Activated effector memory CD4-positive, alpha-beta T cell treated with anti-CD3 and anti-CD28 coated beads, Interleukin-2, amount 50 U/mL, for 16 hours (primary cell): ENCODE measurements at regions not wholly inside any gene's neighbourhood (a gene's known extent, or its start where the extent isn't known, plus 50 kb on each side); places are given as distances from the start of the nearest gene placed in this dataset.
A peak's percentile ranks its signal among the peaks of the same experiment; 100 is the strongest.
"Not testable (repeated sequence)": the region's sequence is repeated elsewhere in the genome, so short reads cannot be mapped to it uniquely, and the experiment has no call there.

Source experiments
- DNase-seq: peaks from one replicate; pipeline ENCODE4 v3.0.0-alpha.2; 2020

DNA sequence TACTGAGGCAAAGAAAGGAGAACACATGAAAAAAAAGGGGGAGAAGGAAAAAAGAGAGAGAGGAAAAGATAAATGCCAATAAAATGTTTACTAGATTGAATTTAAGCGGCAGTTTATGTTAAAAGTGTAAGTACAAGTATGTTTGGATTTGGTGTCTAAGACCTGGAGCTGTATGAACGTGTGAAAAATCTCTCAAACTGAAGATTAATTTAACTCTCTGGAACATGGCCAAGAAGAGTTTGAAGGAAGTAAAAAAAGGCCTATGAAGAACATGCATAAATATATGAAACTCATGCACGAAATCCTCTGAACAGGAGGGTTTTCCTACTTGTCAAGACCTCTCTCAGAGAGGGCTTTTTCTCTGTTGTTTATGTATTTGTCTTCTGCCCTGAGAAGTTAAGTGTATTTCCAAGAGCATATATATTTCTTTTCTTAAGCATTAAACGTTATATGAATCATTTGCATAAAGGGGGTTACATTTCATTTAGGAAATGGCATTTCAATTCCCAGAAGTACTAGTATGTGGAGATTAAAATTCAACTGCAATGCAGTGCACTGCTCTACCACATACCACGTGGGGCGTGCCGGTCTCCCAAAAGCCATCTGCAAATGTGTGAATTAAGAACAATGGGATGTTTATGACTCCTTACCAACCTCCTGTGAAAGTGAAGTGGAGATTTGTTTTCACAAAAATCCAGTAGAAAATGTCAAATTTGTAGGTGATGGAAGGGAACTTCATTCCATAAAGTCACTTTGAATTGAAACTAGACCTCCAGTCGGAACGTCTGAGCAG lies 281.1 kb upstream of the TRIB2 start:
- DNase-seq: no peak

DNA sequence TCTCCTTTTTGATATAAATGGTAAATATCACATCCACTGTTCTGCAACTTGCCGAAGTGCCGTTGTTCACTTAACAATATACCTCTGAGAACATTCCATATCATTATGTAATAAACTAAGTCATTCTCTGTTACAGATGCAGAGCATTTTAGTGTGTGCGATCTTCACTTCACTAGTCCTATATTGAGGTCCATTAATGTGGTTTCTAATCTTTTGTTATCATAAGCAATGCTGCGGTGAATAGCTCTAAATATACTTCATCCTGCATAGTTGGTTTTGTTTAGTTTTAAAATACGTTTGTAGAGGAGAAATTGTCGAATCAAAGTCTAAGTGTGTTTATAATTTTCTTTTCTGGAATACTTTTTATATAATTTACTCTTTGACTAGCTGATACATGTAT lies 280.3 kb upstream of the TRIB2 start:
- no peak for DNase-seq

DNA sequence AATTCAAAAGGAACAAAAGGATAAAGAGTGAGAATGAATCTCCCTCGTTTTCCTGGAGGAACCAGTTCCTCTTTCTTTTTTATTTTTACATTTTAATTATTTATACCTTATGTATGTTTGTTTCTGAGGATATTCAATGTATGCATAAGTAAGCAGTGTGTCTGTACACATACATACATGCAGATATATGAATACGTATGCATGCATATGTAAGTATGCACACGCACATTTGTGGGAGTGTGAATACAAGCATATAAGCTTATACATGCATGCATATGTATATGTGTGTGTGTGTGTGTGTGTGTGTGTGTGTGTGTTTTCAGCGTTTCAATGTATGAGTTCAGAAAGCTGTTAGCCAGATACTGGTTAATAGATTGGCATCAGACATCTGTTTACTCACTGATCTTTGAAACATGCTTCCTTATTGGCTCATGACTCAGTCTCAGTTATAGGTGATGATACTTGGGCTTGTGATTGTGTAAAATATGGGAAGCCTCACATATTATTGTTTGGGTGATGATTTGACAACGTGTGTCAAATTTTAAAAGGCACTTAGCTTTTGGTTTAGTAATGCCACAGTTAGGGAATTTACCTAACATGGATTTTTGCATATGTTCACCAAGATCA lies 279.7 kb upstream of the TRIB2 start:
- DNase-seq: no peak

DNA sequence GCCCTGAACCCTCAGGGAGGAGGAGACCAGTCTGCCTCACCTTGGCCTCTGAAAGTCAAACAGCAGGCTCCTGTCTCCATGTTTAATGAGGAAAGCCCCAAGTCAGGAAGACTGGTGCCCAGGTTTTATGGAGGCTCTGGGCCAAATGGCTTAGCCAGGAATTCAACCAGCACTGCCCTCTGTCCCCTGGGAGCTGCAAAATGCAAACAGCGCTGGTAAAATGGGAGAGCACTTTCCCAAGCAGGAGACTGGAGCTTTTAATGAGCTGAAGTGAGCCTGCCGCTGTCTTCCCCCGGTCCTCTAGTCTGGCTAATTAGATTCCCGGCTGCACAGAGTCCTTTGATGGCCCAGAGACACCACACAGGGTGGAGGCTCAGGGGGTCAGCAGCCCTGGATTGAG lies 276.0 kb upstream of the TRIB2 start:
- no peak for DNase-seq

DNA sequence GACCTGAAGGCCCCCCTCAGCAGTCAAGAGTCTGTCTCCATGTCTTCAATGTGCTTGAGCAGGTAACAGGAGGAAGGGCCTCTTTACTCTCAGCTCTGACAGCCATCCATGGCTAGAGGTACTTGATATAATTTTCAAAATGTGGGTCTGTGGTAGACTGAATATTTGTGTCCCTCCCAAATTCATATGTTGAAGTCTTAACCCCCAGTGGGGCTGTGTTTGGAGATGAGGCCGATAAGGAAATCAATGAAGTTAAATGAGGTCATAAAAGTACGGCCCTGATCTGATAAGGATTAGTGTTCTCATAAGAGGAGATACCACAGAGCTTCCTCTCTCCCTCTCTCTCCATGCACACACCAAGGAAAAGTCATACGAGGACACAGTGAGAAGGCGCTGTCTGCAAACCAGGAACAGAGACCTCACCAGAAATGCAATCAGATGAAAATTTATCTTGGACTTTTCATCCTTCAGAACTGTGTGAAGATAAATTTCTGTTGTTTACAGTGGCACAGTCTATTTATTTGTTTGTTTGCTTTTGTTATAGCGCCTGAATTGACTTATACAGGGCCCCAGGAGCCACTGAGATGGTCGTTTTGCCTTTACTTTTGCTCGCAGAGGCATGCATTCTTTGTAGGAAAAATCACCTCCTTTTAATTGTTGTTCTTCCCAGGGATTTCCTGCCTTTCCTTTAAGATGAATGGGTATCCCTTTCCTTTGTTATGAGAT lies 274.8 kb upstream of the TRIB2 start:
- DNase-seq: no peak

DNA sequence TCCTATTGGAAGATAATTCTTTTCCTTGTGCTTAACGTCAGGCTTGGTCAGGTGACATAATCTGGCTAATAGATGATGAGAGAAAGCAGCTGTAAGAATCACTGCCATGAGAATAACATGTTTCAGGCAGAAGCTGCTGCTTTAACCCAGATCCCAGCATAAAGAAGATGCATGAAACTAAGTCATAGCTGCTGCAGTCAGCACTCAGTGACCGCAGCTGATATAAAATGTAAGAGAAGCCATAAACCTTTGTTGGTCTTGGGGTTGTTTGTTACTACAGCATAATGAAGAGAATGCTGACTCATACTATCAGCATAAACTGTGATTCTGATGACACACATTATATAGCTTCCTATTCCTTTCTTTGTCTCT lies 274.3 kb upstream of the TRIB2 start:
- DNase-seq: no peak

DNA sequence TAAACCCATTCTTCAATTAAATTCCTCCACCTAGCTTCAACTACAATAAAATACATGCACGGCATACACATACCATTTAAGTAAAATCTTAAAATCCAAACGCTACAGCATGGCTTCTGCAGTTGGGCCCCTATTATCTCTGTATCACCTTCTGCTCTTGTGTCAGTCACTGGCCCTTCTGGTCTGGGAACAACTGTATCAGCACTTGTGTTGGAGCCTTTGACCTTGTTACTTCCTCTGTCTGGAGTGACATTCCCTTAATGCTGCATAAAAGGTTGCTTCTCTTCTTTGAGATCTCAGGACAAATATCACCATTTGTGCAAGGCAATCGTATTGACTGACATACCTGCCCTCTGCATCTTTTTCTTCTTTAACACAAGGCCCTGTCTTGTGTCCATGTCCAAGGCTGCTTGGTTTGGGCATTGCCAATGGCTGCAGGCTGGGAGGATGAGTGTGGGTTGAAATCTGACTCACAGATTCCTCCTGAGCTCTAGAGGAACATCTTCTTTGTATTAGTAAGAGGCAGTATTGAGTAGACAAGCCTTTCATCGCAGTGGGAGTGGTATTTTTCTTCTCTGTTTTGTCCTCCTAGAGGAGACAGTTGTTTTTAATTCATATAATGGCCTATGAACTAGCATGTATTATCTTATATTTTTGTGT lies 267.8 kb upstream of the TRIB2 start:
- no peak for DNase-seq

DNA sequence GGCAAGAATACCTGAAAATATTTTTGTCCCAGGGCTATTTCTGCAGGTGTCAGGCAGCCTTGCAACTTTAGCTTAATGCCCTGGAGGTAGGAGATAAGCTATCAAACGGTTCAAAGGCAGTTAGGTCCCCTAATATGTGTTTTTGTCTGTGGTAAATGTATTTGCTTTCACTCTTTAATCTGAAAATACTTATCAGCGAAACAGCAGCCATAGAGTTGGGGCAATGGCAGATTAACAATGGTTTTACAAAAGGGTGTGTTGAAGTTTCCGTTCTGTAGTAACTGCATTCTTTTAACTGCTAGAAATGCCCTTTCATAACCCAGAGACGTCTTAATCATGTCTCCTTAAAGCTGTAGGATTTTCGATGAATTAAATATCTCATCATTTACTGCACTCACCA lies 265.0 kb upstream of the TRIB2 start:
- DNase-seq: no peak

DNA sequence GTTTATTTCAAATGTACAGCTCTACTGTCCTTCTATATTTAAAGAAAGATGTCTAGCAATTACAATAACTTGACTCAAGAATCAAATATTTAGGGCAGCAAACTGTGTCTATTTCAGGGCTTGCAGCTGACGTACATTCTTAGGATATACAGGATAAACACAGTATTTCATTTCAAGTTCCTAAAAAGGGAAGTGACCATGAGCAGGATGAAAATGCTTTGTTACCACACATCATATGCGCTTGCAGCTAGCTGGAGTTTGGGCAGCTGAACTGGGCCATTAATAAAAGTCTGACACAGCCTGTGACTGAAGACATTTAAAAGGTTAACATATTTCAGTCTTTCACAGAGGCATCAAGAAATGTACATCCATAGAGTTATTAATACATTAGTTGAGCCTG lies 264.6 kb upstream of the TRIB2 start:
- DNase-seq: no peak

DNA sequence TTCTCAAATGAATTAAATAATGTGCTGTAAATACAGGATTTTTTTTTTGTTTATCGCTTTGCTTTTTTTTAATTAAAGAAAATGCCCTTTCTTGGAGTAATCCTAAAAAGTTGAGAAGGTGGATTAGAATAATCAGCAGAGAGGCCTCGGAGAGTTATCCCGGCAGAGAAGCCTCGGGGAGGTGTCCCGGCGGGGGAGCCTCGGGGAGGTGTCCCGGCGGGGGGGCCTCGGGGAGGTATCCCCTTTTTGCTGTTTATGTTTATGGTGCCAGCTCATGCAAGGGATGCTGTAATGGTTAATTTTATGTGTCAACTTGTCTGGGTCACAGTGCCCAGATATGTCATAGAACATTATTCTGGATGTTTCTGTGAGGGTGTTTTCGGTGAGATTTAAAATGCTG lies 263.0 kb upstream of the TRIB2 start:
- no peak for DNase-seq

DNA sequence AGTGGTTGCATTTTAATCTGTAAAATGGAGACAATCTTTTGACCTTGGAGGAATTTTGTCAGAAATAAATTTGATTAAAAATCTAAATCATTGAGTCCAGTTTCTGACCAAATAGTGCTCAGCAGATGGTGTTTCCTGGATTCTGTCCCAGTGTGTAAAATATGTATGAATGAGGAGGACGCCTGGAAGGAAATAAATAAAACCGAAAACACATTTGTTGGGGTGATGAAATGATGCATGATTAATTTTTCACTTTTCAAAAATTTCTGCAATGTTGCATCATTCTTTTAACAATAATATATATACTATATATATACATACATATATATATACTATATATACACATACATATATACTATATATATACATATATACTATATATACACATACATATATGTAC lies 261.1 kb upstream of the TRIB2 start:
- DNase-seq: no peak

DNA sequence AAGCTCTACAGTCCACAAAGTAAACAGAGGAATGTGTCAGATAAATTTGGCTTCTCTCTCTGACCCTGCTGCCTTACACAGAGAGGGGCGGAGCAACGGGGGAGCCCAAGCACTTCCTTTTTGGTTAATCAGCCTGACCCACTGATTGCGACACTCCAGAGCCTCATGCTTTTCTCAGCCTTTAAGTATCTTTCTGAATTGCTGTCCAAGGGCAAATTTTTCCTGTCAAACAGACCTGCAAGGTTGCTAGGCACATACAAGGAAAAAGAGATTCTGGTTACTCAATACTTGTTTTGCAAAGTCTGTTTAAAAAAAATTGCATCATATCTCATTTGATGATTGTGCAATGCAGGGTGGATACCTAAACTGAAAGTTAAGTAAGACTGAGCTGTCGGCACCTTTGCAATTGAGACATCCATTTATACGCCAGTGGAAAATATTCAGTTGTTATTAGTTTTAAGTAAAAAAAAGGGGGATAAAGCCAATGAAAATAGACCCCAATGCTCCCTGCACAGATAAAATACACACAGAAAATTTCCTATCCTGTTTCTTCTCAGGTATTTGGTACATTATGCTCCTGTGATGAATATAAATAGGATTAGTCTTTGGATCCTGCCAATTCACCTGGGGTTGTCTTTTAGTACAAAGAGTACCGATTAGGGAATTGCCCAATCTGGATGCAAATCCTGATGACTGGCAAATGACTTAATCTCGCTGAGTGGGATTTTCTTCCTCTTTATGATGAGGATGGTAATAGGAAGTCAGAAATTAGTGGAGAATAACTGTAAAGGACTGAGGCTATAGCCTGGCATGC lies 260.2 kb upstream of the TRIB2 start:
- peak; percentile 86 for DNase-seq

DNA sequence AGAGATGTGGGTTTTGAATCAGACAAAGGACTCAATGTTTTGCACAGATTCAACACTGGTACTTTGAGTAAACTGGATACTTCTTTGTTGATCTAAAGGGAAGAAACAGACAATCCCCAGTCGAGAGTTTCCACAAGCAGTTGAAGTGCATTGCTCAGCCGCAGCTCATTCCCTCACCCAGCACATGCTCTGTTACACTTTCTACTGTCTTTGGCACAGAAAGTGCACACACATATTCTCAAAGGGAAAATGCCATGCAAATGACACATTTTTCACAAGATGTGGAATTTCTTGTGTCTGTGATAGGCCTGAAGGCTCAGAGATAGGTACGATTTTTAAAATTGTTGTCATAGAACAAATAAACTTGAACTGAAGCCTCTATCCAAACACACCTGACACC lies 258.9 kb upstream of the TRIB2 start:
- DNase-seq: no peak

DNA sequence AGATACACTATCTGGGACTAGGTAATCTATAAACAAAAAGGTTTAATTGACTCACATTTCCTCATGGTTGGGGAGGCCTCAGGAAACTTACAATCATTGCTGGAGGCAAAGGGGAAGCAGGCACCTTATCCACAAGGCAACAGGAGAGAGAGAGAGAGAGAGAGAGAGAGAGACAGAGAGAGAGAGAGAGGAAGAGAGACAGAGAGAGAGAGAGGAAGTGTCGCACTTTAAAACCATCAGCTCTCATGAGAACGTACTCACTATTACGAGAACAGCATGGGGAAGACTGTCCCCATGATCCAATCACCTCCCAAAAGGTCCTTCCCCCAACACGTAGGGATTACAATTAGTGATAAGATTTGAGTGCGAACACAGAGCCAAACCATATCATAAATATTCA lies 253.5 kb upstream of the TRIB2 start:
- DNase-seq: no peak

DNA sequence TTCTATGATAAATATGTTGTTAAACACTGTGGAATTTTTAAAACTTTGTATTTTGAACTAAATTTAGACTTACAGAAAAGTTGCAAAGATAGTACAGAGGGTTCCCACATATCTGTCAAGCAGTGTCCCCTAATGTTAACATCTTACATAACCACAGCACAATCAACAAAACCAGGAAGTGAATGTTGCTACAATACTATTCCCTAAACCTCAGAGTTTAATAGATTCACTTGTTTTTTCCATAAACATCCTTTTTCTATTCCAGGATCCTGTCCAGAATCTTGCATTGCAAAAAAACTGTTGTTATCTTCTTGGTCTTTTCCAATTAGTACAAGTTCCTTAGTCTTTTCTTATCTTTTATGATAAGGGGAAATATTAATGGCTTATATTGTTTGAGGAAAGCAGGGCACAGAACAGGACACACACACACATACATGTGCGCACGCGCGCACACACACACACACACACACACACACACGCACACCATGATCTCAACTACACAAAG lies 251.1 kb upstream of the TRIB2 start:
- no peak for DNase-seq

DNA sequence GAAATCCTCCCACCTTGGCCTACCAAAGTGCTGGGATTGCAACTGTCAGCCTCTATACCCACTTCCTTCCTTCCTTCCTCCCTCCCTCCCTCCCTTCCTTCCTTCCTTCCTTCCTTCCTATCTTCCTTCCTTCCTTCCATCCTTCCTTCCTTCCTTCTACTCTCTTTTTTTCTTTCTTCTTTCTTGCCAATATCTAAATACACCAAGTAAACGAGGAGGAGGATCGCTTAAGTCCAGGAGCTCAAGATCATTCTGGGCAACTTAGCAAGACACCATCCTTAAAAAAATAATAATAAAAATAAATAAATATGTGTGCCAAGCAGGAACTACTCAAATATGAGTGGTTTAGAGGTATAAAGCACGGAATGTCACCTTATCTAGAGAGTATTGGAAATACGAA lies 249.4 kb upstream of the TRIB2 start:
- DNase-seq: no peak

DNA sequence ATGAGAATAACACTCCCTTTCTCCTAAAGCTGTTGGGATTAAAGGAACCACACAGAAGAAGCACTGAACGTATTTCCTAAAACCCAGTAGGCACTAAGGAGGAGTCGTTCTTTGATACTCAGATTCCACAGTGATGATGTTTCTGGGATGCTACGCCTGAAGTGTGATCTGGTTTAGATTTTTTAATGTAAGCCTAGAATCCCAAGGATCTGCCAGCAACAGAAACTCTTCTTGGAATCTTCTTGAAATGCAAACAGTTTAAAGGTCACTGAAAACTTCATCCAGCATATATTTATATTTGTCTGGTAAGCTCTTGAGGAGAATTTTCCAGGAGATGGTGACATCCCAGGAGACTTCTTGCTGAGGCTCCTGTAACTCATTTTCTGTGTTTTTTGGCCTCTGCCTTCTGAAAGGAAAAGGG lies 247.6 kb upstream of the TRIB2 start:
- no peak for DNase-seq

DNA sequence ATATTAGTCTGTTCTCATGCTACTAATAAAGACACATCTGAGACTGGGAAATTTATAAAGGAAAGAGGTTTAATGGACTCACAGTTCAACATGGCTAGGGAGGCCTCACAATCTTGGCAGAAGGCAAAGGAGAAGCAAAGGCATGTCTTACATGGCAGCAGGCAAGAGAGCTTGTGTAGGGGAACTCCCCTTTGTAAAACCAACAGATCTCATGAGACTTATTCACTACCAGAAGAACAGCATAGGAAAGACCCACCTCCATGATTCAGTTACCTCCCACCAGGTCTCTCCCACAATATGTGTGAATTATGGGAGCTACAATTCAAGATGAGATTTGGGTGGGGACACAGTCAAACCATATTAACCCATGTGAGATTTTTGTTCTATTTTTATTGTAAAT lies 244.5 kb upstream of the TRIB2 start:
- not testable (repeated sequence) for DNase-seq

DNA sequence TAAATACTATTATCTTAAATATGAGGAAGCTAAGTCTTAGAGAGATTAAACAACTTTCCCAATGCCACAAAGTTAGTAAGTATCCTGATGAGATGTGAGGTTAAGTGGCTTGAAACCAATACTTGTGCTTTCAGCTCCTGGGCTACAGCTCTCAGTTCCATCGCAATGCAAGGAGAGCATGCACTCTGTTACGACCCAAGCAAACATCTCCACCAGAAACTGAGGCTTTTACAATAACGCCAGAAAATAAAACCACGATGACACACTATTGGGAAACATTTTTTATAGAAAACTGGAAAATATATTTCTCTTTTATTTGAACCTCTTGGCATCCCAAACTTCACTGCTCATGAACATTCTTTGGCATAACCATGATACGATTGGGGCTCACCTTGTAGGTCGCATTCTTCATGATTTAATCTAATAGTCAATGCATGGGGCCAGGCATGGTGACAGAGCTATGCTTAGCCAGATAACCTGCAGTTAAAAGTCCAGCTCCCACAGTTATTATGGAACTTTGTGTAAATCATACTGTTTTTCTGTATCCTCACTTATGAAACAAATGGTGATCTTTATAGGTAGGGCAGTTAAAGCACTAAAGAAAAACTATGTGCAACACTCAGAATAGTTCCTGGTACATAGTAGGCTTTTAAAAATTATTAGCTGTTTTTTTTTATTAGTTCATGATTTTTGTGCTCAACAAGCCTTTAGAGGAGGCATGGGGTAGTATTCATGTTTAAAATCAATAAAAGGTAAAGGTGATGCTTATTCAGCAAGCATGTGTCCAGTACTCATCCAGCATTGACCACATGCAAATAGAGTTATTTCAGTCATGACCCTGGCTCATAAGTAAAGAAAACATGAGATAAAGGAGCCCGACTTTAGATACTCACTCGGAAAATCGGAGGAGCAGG lies 238.3 kb upstream of the TRIB2 start:
- no peak for DNase-seq

DNA sequence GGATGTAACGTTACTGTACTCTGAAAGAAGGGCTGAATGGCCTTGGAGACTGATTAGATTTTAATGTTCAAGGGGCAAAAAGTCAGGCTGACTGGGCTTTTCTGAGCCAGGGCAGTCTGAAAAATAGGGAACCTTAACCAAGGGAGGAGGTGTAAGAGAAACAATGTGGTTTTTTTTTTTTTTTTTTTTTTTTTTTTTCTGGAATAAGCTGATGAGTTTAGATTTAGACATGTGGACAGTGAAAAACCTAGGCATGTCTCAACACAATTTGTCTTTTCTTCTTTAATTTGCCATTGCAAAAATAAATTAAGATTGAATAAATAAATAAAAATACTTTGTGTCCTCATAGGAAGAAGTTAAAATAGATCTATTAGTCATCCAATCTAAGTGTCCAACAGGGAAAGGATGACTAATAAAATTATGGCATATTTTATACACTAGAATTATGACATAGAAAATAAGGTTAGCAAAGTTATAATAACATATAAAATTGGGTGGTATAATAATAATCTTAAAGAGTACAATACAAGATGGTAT lies 237.6 kb upstream of the TRIB2 start:
- no peak for DNase-seq

DNA sequence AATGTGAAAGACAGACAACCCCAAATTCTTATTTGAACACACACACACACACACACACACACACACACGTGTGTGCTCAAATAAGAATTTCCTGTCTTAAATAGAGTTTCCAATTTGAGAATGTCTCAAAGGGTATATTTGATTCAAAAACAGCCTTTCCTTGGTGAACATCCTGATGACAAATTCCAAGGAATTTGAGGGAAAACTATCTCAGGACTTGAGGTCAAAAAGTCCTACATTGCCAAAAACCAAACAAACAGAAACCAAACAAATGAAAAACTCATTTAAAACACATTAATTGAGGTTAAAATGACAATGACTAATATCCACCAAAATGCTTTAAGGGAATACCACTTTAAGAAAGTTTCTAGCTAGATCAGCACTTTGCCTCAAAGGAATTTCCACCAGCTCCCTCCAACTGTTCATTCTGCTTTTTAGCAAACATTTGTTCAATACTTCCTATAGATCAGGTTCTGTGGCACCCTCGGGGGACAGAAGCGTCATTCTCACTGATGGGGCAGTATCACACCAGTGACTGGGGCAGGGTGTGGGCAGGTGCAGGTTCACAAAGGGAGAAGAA lies 232.1 kb upstream of the TRIB2 start:
- no peak for DNase-seq
